Nephron progenitor cell (in vitro differentiated cells): ENCODE measurements at regions not wholly inside any gene's neighbourhood (a gene's known extent, or its start where the extent isn't known, plus 50 kb on each side); places are given as distances from the start of the nearest gene placed in this dataset.
A peak's percentile ranks its signal among the peaks of the same experiment; 100 is the strongest.

Source experiments
- DNase-seq: peaks from one replicate; pipeline ENCODE4 v3.0.0; 2021
- H3K27ac Mint-ChIP-seq: 2 replicates; pipeline ENCODE4 v1.8.0; 2021; ENCODE audit warnings: mild to moderate bottlenecking, moderate library complexity, mixed read lengths
- H3K27me3 Mint-ChIP-seq: 2 replicates; pipeline ENCODE4 v1.8.0; 2021; ENCODE audit warnings: mild to moderate bottlenecking, low read depth, mixed read lengths; ENCODE audit not compliant: poor library complexity
- H3K36me3 Mint-ChIP-seq: 2 replicates; pipeline ENCODE4 v1.8.0; 2021; ENCODE audit warnings: low read depth, mixed read lengths
- H3K4me1 Mint-ChIP-seq: 2 replicates; pipeline ENCODE4 v1.8.0; 2021; ENCODE audit warnings: mixed read lengths
- H3K4me3 Mint-ChIP-seq: 2 replicates; pipeline ENCODE4 v1.8.0; 2021; ENCODE audit warnings: mild to moderate bottlenecking, moderate library complexity, mixed read lengths
- H3K9me3 Mint-ChIP-seq: 2 replicates; pipeline ENCODE4 v1.8.0; 2021; ENCODE audit warnings: mild to moderate bottlenecking, moderate library complexity, mixed read lengths
- CTCF ChIP-seq: fragments of 200-600 bp; sonication (generic); IDR thresholded peaks from 2 replicates; pipeline ENCODE4 v1.5.0; 2021; ENCODE audit warnings: antibody characterized with exemption

DNA sequence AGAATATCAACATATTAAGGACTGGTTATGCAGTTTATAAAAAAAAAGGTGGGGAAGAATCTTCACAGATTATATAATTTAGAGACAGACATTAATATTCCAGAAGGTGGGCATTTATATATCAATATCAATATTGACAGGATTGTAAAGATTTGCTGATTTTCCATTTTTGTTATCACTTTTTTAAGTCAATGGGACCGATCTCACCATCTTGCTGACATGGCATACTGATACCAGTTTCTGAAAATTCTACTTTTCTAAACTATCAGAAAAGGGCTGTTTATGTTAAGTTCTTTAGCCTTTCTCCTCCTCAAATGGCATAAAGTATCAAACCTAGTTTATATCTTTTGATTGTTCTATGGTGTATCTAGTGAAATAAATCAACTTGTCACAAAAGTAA is 344.1 kb upstream of the SOX5 start:
- DNase-seq, result no peak
- no peaks in the 10 kb centered on the region for H3K36me3 Mint-ChIP-seq
- no peak overlapping the region for H3K27ac Mint-ChIP-seq
- H3K4me1 Mint-ChIP-seq, result peaks cover 11% of the 10 kb centered on the region
- no peak for TF ChIP-seq CTCF
- H3K27me3 Mint-ChIP-seq, result no peaks in the 10 kb centered on the region
- no peaks in the 10 kb centered on the region for H3K9me3 Mint-ChIP-seq
- no peak overlapping the region for H3K4me3 Mint-ChIP-seq

GRCh38 chr12:24287963-24288362 is 338.5 kb upstream of the SOX5 start:
- no peak overlapping the region for H3K4me3 Mint-ChIP-seq
- no peak for TF ChIP-seq CTCF
- peaks cover 5% of the 10 kb centered on the region for H3K27me3 Mint-ChIP-seq
- no peak overlapping the region for H3K27ac Mint-ChIP-seq
- no peaks in the 10 kb centered on the region for H3K9me3 Mint-ChIP-seq
- no peaks in the 10 kb centered on the region for H3K4me1 Mint-ChIP-seq
- no peak for DNase-seq
- H3K36me3 Mint-ChIP-seq, result no peaks in the 10 kb centered on the region

DNA sequence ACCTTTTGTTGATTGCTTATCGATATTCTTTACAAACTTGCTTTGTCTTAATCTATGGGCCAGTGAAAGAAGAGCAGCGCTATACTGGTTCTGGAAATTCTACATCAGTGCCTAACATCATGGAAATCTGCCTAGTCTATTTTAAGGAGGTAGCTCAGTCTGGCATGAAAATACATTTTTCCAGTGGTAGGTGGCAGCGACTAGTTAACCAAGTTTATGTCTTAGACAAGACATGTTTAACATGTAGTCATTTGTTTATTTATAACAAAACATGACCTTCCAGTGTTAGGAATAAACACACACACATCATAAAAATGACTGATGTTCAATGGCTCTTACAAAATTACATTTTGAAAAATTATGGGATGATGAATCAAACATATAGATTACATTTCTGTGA is 336.0 kb upstream of the SOX5 start:
- Mint-ChIP-seq H3K4me1 (peaks cover 15% of the 10 kb centered on the region), H3K4me3 (no peak overlapping the region), H3K27me3 (peaks cover 5% of the 10 kb centered on the region), H3K27ac (no peak overlapping the region), H3K36me3 (no peaks in the 10 kb centered on the region), H3K9me3 (no peaks in the 10 kb centered on the region)
- TF ChIP-seq CTCF, result no peak
- no peak for DNase-seq

DNA sequence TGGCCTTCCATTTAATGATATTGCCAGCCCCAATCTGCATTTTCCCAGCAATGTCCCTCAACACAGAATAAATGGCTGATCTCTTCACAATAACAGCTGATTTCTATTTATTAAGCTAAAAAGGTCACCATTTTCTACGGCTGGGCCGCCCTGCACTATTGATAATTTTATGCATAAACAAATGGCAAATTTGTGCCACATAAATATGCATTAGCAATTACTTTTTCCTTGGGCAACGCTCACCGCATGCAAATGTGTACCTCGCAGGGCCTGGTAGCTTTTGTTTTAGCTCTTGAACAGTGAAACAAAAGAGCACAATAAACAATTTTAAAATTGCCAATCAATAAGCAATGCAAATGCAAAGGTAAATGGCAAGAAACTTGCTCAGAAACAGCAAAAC is 331.9 kb upstream of the SOX5 start:
- DNase-seq, result no peak
- Mint-ChIP-seq H3K4me3 (no peak overlapping the region), H3K27ac (no peak overlapping the region), H3K9me3 (no peaks in the 10 kb centered on the region), H3K36me3 (no peaks in the 10 kb centered on the region), H3K4me1 (peaks cover 26% of the 10 kb centered on the region), H3K27me3 (no peaks in the 10 kb centered on the region)
- no peak for TF ChIP-seq CTCF

DNA sequence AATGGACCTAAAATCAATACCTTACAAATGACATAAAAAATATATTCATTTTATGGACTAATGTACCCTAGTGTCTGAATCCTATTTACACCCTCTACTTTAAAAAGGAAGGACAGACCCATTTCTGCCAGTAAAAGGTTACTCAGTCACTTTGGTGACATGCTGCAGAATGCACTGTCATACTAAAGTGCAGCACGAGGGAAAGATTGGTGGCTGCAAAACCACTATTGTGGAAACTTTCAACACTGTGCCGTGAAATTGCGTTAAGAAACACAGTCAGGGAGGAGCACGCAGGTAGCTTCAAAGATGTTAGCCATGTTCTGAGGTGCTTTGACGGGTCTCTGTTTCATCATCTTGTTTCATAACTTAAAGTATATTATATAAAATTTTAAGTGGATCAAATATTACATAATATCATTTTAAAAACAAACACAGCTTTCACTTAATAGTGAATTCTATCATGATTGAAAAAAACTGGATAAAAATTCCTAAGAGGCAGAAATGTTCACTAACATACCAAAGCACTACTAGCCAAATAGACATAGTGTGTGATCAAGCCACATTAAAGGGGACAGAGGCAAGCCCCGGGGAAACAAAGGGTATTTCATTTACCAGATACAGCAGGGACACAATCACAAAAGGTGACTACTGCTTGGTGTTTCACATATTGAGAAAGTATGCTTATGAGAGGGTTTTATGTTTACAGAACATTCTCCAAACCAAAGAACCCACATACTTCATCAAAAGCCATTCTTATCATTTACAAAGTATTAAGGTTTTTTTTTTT is 330.8 kb upstream of the SOX5 start:
- H3K36me3 Mint-ChIP-seq, result no peaks in the 10 kb centered on the region
- DNase-seq, result no peak
- H3K9me3 Mint-ChIP-seq, result no peaks in the 10 kb centered on the region
- no peak for TF ChIP-seq CTCF
- no peaks in the 10 kb centered on the region for H3K27me3 Mint-ChIP-seq
- no peak overlapping the region for H3K4me3 Mint-ChIP-seq
- peak overlapping the region; percentile 12 for H3K27ac Mint-ChIP-seq
- H3K4me1 Mint-ChIP-seq, result peaks cover 26% of the 10 kb centered on the region

DNA sequence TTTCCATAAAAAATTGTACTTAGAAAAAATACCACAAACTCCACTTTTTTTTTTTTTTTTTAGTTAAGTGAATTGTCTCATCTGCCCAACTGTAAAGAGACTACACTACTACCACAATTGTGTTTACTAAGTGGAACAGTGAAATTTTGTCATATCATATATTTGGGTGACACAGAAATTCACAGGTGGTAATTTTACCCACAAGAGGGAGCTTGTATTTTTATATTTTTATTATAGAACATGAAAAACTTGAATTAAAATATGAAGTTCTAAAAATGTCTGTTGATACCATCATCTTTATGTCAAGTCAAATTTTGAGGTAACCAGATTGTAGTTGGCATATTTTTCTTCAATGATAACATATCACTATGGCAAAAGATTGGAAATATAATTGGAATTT is 329.4 kb upstream of the SOX5 start:
- Mint-ChIP-seq H3K27me3 (no peaks in the 10 kb centered on the region), H3K36me3 (no peaks in the 10 kb centered on the region), H3K4me3 (no peak overlapping the region), H3K4me1 (peaks cover 31% of the 10 kb centered on the region), H3K27ac (no peak overlapping the region), H3K9me3 (no peaks in the 10 kb centered on the region)
- no peak for DNase-seq
- no peak for TF ChIP-seq CTCF
